B cell (primary cell): ENCODE measurements at regions not wholly inside any gene's neighbourhood (a gene's known extent, or its start where the extent isn't known, plus 50 kb on each side); places are given as distances from the start of the nearest gene placed in this dataset.

Experiments
- CTCF ChIP-seq: fragments of 200-600 bp; IDR thresholded peaks from one replicate; pipeline ENCODE4 v1.8.0; 2022; ENCODE audit warnings: antibody characterized with exemption, mild to moderate bottlenecking
- EZH2 ChIP-seq: IDR thresholded peaks from 2 replicates; pipeline ENCODE4 v1.6.1; 2012; ENCODE audit warnings: borderline replicate concordance, low read depth, mild to moderate bottlenecking, moderate library complexity, low read length; ENCODE audit not compliant: insufficient read depth, poor library complexity, severe bottlenecking

GRCh38 chrX:42533761-42534160, 244.2 kb downstream of the PPP1R2C start:
- no peak for TF ChIP-seq CTCF
- TF ChIP-seq EZH2: no peak
